Vagina (tissue), 2 donors: ENCODE measurements at regions not wholly inside any gene's neighbourhood (a gene's known extent, or its start where the extent isn't known, plus 50 kb on each side); places are given as distances from the start of the nearest gene placed in this dataset.
A peak's percentile ranks its signal among the peaks of the same experiment; 100 is the strongest.
"Not testable (repeated sequence)": the region's sequence is repeated elsewhere in the genome, so short reads cannot be mapped to it uniquely, and the experiment has no call there.

Source experiments
- DNase-seq, 2 donors: peaks; one replicate each; pipeline ENCODE4 v3.0.0-alpha.2; 2017; ENCODE audit errors: extremely low spot score in 2 of 2
- H3K27ac ChIP-seq: fragments of 200-600 bp; sonication (generic); one replicate; pipeline ENCODE4 v1.5.1; 2019
- H3K27me3 ChIP-seq: fragments of 200-600 bp; sonication (generic); one replicate; pipeline ENCODE4 v1.5.1; 2019
- H3K36me3 ChIP-seq, 2 donors: fragments of 200-600 bp; sonication (generic); one replicate each; pipeline ENCODE4 v1.5.1; 2017 to 2019
- H3K4me1 ChIP-seq: fragments of 200-600 bp; sonication (generic); one replicate; pipeline ENCODE4 v1.5.1; 2019
- H3K4me3 ChIP-seq, 2 donors: fragments of 200-600 bp; sonication (generic); 1 replicate in 1 of 2; 2 replicates in 1 of 2; pipeline ENCODE4 v1.5.1; 2016 to 2019
- H3K9me3 ChIP-seq: fragments of 200-600 bp; sonication (generic); one replicate; pipeline ENCODE4 v1.5.1; 2019
- CTCF ChIP-seq, 3 experiments: fragments of 450-650 bp in 2 of 3; fragments of 200-600 bp in 1 of 3; sonication (generic) in 1 of 3; IDR thresholded peaks; one replicate each; pipeline ENCODE4 v1.5.1; 2017 to 2019; ENCODE audit warnings: antibody characterized with exemption in 3 of 3, mild to moderate bottlenecking in 2 of 3, moderate library complexity in 2 of 3
- POLR2A ChIP-seq, 2 donors: fragments of 450-650 bp; IDR thresholded peaks; one replicate each; pipeline ENCODE4 v1.6.1; 2017; ENCODE audit warnings: antibody characterized with exemption in 2 of 2, mild to moderate bottlenecking in 2 of 2, moderate library complexity in 2 of 2
- POLR2AphosphoS5 ChIP-seq, 2 donors: sonication (generic); formaldehyde crosslinking; IDR thresholded peaks; one replicate each; pipeline ENCODE4 v1.9.0; 2017; ENCODE audit warnings: antibody characterized with exemption in 2 of 2, mild to moderate bottlenecking in 2 of 2, low read depth in 1 of 2; ENCODE audit not compliant: insufficient read depth in 1 of 2
- intact Hi-C: fragments of 100-400 bp; cut with DNase I; formaldehyde crosslinking; loops from one replicate; pipeline ENCODE4 v1.15.1; 2023

- intact Hi-C loops = no loop called here
- TF ChIP-seq CTCF (IDR thresholded peaks at IDR 0.05) = no peak
- no peak for TF ChIP-seq POLR2A (IDR thresholded peaks at IDR 0.05)
- no peak for TF ChIP-seq POLR2AphosphoS5 (IDR thresholded peaks at IDR 0.05; ENCODE audit: insufficient read depth in 1 of 2, low read depth in 1 of 2)
These were observed 98.0 kb downstream of the DLL1 start for GRCh38 chr6:170192905-170193304.

GRCh38 chr6:170192101-170192500 is 98.8 kb downstream of the DLL1 start:
- H3K27ac ChIP-seq, intact Hi-C loops: not testable (repeated sequence)
- DNase-seq = peak in 1 of 2 donors; percentile 64

More at GRCh38 chr6:170192905-170193304, 98.0 kb downstream of the DLL1 start:
- Histone ChIP-seq H3K4me1 (no peaks in the 10 kb centered on the region), H3K36me3 (no peaks in the 10 kb centered on the region), H3K9me3 (peaks cover 15% of the 10 kb centered on the region), H3K4me3 (no peak overlapping the region), H3K27ac (no peak overlapping the region), H3K27me3 (no peaks in the 10 kb centered on the region)
- peak in 1 of 2 donors; percentile 12 for DNase-seq

GRCh38 chr6:170190046-170190445 is 100.8 kb downstream of the DLL1 start:
- Histone ChIP-seq H3K9me3 (peaks cover 5% of the 10 kb centered on the region), H3K4me1 (peaks cover 12% of the 10 kb centered on the region), H3K27me3 (no peaks in the 10 kb centered on the region), H3K27ac (no peak overlapping the region), H3K36me3 (no peaks in the 10 kb centered on the region), H3K4me3 (no peak overlapping the region)
- DNase-seq = peak; percentile 70 to 74
- intact Hi-C loops = no loop called here
- TF ChIP-seq CTCF (IDR thresholded peaks at IDR 0.05) (no peak), POLR2AphosphoS5 (IDR thresholded peaks at IDR 0.05; ENCODE audit: insufficient read depth in 1 of 2, low read depth in 1 of 2) (no peak), POLR2A (IDR thresholded peaks at IDR 0.05) (no peak)

More at GRCh38 chr6:170192101-170192500, 98.8 kb downstream of the DLL1 start:
- H3K4me3 ChIP-seq, H3K4me1 ChIP-seq, H3K36me3 ChIP-seq, H3K27me3 ChIP-seq: not testable (repeated sequence)
- peaks cover 15% of the 10 kb centered on the region for H3K9me3 ChIP-seq

GRCh38 chr6:170189236-170189635 is 101.6 kb downstream of the DLL1 start:
- no peak overlapping the region for H3K27ac ChIP-seq
- H3K4me1 ChIP-seq = peaks cover 12% of the 10 kb centered on the region
- peak; percentile 67 to 74 for DNase-seq
- H3K9me3 ChIP-seq = peaks cover under 1% of the 10 kb centered on the region
- no peak overlapping the region for H3K4me3 ChIP-seq
- intact Hi-C loops = no loop called here
- H3K36me3 ChIP-seq = no peaks in the 10 kb centered on the region
- TF ChIP-seq CTCF (IDR thresholded peaks at IDR 0.05) = no peak
- TF ChIP-seq POLR2A (IDR thresholded peaks at IDR 0.05) = no peak
- TF ChIP-seq POLR2AphosphoS5 (IDR thresholded peaks at IDR 0.05; ENCODE audit: insufficient read depth in 1 of 2, low read depth in 1 of 2) = no peak
- H3K27me3 ChIP-seq = no peaks in the 10 kb centered on the region

- no peak overlapping the region for H3K4me3 ChIP-seq
- TF ChIP-seq POLR2AphosphoS5 (IDR thresholded peaks at IDR 0.05; ENCODE audit: insufficient read depth in 1 of 2, low read depth in 1 of 2) (no peak), CTCF (IDR thresholded peaks at IDR 0.05) (no peak), POLR2A (IDR thresholded peaks at IDR 0.05) (no peak)
- H3K27me3 ChIP-seq = no peaks in the 10 kb centered on the region
- peak; percentile 58 to 82 for DNase-seq
- no peaks in the 10 kb centered on the region for H3K36me3 ChIP-seq
- no peaks in the 10 kb centered on the region for H3K9me3 ChIP-seq
- H3K27ac ChIP-seq = no peak overlapping the region
- peaks cover 12% of the 10 kb centered on the region for H3K4me1 ChIP-seq
- intact Hi-C loops = no loop called here
These were observed 102.3 kb downstream of the DLL1 start for GRCh38 chr6:170188571-170189001.
